HG02884 (cell line): ENCODE measurements at regions not wholly inside any gene's neighbourhood (a gene's known extent, or its start where the extent isn't known, plus 50 kb on each side); places are given as distances from the start of the nearest gene placed in this dataset.
"Not testable (repeated sequence)": the region's sequence is repeated elsewhere in the genome, so short reads cannot be mapped to it uniquely, and the experiment has no call there.

Source experiments
- ATAC-seq: cut with Tn5 transposase; IDR thresholded peaks from one replicate; pipeline ENCODE4 v1.9.1; 2021; ENCODE audit warnings: mild to moderate bottlenecking, moderate library complexity; ENCODE audit not compliant: unreplicated experiment

DNA sequence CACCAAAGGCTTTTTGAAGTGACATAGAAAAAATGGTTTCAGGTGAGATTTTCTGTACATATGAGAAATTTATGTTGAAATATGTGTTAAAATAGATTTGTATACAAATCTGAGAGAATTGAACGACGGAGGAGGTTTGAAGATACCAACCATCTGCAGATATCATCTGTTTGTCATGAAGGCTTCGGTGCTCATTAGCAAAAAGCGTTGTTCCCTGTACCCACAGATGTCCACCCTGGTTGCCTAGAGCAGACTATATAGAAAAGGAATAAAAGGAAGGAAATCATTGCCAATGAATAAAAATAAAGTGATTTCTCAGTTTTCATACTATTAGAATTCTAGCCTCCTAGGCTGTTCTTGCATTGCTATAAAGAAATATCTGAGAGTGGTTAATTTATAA lies 2262.8 kb upstream of the ACO1 start:
- ATAC-seq: no peak

DNA sequence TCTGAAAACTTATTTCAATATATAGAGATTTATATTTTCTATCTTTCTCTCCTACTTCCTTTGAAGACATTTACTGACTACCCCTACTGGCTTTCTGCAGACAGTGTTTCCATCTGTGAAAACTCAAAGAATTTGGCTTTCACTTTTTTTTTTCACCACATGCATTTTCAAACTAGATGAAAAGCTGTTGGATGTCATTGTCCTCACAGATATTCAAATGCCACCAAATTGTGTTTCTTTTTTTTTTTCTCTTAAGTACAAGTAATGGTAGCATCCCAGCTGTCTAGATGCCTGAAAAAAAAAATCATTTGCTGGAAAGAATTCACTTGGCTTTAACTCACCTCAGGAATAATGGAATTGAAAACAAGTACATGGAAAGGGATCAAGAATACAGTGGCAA lies 2258.6 kb upstream of the ACO1 start:
- no peak for ATAC-seq

- no peak for ATAC-seq
Observed at GRCh38 chr9:30127371-30127770, 2257.1 kb upstream of the ACO1 start.

- ATAC-seq: no peak
Observed at GRCh38 chr9:30140407-30140806, 2244.0 kb upstream of the ACO1 start.

GRCh38 chr9:30160570-30160969 lies 2223.9 kb upstream of the ACO1 start:
- no peak for ATAC-seq

GRCh38 chr9:30172206-30172605 lies 2212.2 kb upstream of the ACO1 start:
- no peak for ATAC-seq

DNA sequence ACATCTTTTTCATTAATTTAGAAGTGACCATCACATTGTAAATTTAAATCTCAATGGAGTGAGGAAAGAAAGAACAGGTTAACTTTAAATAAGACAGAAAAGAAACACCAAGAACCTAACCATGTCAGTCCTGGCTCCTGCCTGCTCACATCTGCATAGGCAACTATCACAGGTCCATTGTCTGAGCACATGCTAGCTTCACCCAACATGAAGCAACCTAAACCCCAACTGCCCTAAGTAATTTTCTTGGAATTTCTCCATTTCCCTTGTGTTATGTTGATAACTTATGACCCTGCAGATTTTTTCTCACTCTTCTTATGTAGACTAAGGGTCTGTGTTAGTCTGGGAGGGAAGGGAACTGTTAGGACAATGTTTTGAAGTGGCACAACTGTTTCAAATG lies 2205.8 kb upstream of the ACO1 start:
- no peak for ATAC-seq

DNA sequence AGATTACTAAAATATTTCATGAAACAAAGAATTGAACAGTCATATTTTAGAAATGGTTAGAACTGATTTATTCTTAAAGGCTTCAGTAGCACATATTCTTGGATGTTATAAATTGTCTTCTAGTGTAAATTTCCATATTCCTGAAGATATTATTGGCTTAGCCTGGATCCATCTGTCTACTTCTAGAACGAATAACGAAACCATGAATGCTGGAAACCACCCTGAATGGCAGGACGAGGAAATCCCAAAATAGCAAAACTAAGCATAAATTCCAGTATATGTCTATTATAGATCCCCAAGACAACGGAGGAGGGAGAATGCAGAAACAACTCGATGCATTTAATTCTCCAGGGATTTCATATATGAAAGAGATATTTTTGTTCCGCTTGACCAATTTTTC lies 2191.0 kb upstream of the ACO1 start:
- ATAC-seq: no peak

GRCh38 chr9:30196941-30197340 lies 2187.5 kb upstream of the ACO1 start:
- no peak for ATAC-seq

DNA sequence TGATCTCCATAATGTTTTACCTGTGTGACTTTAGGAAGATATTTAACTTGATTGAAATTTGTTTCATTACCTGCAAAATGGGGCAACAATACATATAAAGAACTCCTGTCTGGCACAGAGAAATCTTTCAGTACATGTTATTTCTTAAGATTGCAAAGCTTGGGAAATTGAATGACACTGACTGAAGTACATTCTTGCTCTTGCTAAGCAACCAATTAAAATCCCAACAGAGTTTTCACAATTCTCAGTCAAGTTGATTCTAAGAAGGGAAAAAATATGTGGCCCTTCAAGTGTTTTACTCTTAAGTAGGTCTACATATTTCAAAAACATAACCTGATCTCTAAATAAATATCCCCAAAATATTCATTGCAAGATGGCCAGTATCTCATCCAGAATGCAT lies 2187.0 kb upstream of the ACO1 start:
- ATAC-seq: no peak

GRCh38 chr9:30197954-30198353 lies 2186.5 kb upstream of the ACO1 start:
- no peak for ATAC-seq

- no peak for ATAC-seq
Observed at GRCh38 chr9:30198463-30199309, 2185.8 kb upstream of the ACO1 start.

DNA sequence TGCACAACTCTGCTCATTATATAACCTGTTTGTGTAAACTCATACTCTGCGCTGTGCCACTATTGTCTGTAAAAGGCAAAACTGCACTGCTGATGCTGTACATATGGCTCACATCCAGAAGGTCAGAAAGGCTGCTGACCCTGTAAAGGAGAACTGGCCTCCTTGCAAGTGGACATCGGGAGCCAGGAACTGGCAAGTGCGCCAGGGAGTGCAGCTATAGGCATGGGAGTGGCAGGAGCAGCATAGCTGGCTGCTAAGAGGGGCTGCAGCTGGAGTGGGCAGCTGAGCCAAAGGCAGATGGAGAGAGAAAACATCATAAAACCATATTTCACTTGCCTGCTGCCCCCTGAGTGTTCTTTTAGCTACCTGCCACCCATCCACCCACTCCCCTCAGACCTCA lies 2183.4 kb upstream of the ACO1 start:
- ATAC-seq: no peak

- no peak for ATAC-seq
Observed at GRCh38 chr9:30235068-30235467, 2149.4 kb upstream of the ACO1 start.

DNA sequence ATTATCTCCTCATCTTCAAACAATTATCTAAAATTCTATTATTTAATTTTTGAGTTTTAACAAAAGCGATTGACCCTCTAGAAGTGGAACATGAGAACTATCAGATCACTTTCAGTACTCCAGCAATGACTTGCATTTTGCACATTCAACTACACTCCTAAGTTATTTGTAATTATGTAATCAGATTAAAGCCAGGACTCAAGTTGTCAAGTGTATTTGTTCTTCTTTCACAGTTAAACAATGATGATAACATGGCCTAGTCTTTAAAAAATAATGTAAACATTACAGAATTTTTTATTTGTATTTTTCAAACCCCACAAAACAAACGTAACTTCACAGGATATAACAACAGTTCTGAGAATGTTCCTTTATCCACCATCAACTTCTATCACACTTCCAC lies 2148.9 kb upstream of the ACO1 start:
- no peak for ATAC-seq

GRCh38 chr9:30239878-30240277 lies 2144.6 kb upstream of the ACO1 start:
- no peak for ATAC-seq

- no peak for ATAC-seq
Observed at GRCh38 chr9:30243467-30243866, 2141.0 kb upstream of the ACO1 start.

DNA sequence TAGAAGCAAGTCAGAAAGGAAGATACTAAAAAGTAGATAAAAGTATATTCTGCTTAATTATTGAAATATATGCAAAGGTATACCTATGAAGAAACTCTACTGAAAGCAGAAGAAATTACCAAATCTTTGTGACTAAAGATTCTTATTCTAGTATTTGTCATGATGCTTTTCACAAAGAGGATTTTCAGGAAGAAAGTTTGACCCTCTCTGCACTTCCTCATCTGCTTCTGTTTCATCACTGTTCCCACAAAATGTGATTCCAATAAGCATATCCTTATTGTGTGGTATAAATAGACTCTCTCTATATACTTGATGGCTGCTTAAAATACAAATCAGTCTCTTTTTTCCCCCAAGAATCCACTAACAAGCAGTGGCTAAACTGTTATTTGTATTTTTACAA lies 2139.6 kb upstream of the ACO1 start:
- ATAC-seq: no peak

DNA sequence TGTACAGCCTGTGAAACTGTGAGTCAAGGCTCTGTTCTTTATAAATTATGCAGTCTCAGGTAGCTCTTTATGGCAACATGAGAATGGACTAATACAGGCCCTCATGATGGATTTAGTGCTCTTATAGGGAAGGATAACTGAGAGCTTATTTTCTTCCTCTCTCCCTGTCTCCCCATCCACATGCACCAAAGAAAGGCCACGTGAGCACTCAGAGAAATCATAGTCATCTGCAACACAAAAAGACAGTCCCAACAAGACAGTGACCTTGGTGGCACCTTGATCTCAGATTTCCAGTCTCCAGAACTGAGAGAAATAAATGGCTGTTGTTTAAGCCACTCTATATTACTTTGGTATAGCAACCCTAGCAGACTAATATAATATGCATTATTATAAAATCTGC lies 2133.6 kb upstream of the ACO1 start:
- no peak for ATAC-seq

DNA sequence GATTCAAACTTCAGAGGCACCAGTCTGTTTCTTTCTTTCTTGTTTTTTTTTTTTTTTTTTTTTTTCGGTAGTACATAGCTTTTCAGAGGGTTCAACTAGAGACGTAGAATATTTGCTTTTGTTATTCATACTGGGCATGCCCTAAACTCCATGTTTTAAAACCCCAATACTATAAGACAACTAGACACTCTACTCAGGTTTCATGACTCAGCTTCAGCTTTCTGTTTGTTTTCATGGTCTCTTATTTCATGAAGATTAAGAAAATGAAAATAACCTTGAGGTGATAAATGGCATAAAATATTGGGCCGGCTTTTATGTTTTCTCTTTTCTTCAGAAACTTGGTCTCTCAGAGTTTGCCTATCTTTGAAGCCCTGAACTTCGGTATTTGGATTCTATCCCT lies 2126.3 kb upstream of the ACO1 start:
- no peak for ATAC-seq

GRCh38 chr9:30280229-30280900 lies 2104.1 kb upstream of the ACO1 start:
- no peak for ATAC-seq

DNA sequence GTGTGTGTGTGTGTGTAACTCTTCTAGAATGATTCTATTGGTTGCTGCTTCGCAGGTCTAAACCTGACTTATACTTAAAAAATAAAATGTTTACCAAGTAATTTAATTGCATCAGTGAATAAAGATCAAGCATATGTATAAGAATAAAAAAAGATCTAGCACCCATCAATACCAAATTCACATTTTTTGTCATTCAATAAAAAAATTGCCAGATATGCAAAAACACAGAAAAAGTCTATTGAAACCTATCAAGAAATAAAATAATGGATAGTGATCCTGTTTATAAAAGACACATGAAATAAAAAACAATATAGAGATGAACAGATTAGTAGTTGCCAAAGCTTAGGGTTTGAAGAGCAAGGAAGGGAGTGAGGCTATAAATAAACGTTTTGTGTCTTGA lies 2095.0 kb upstream of the ACO1 start:
- ATAC-seq: no peak

DNA sequence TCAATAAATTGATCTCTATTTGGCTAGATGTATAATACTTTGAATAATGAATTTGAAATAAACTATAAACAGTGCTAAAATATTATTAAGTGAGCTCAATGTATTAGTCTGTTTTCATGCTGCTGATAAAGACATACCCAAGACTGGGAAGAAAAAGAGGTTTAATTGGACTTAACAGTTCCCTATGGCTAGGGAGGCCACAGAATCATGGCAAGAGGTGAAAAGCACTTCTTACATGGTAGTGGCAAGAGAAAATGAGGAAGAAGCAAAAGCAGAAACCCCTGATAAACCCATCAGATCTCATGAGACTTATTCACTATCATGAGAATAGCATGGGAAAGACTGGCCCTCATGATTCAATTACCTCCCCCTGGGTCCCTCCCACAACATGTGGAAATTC lies 2092.4 kb upstream of the ACO1 start:
- ATAC-seq: not testable (repeated sequence)
